Hematopoietic multipotent progenitor cell treated with erythropoietin and hydrocortisone succinate and interleukin-3 and kit ligand, for 6 days (in vitro differentiated cells): ENCODE measurements at regions not wholly inside any gene's neighbourhood (a gene's known extent, or its start where the extent isn't known, plus 50 kb on each side); places are given as distances from the start of the nearest gene placed in this dataset.
"Not testable (repeated sequence)": the region's sequence is repeated elsewhere in the genome, so short reads cannot be mapped to it uniquely, and the experiment has no call there.

ENCODE experiments used
- DNase-seq: peaks from one replicate; pipeline ENCODE4 v3.0.0-alpha.2; 2015

- no peak for DNase-seq
Measured at GRCh38 chr6:69623357-69623756, 173.5 kb downstream of the LMBRD1 start.

GRCh38 chr6:69622924-69623323, 173.9 kb downstream of the LMBRD1 start:
- DNase-seq: no peak

- no peak for DNase-seq
Measured at GRCh38 chr6:69622230-69622629, 174.6 kb downstream of the LMBRD1 start.

GRCh38 chr6:69617163-69617562, 179.6 kb downstream of the LMBRD1 start:
- DNase-seq: no peak

GRCh38 chr6:69609836-69610472, 186.9 kb downstream of the LMBRD1 start:
- DNase-seq: no peak

- DNase-seq: no peak
Measured at GRCh38 chr6:69601132-69601531, 195.7 kb downstream of the LMBRD1 start.

GRCh38 chr6:69594405-69594804, 202.4 kb downstream of the LMBRD1 start:
- DNase-seq: no peak

- no peak for DNase-seq
Measured at GRCh38 chr6:69593706-69594105, 203.1 kb downstream of the LMBRD1 start.

- DNase-seq: no peak
Measured at GRCh38 chr6:69589626-69590025, 207.2 kb downstream of the LMBRD1 start.

GRCh38 chr6:69584913-69585729, 211.7 kb downstream of the LMBRD1 start:
- DNase-seq: peak; percentile 7

GRCh38 chr6:69584536-69584912, 212.3 kb downstream of the LMBRD1 start:
- DNase-seq: no peak

- DNase-seq: no peak
Measured at GRCh38 chr6:69581581-69581980, 215.2 kb downstream of the LMBRD1 start.

- DNase-seq: no peak
Measured at GRCh38 chr6:69580706-69581105, 216.1 kb downstream of the LMBRD1 start.

- DNase-seq: no peak
Measured at GRCh38 chr6:69578361-69578890, 218.4 kb downstream of the LMBRD1 start.

GRCh38 chr6:69571234-69571633, 225.6 kb downstream of the LMBRD1 start:
- DNase-seq: no peak

GRCh38 chr6:69570106-69570505, 226.7 kb downstream of the LMBRD1 start:
- DNase-seq: no peak

GRCh38 chr6:69560597-69560996, 236.2 kb downstream of the LMBRD1 start:
- not testable (repeated sequence) for DNase-seq

GRCh38 chr6:69555088-69555638, 241.6 kb downstream of the LMBRD1 start:
- DNase-seq: no peak

GRCh38 chr6:69542494-69542893, 254.3 kb downstream of the LMBRD1 start:
- no peak for DNase-seq

GRCh38 chr6:69527921-69528476, 268.8 kb downstream of the LMBRD1 start:
- no peak for DNase-seq

- not testable (repeated sequence) for DNase-seq
Measured at GRCh38 chr6:69515480-69515879, 281.3 kb downstream of the LMBRD1 start.

- no peak for DNase-seq
Measured at GRCh38 chr6:69494595-69494994, 302.2 kb downstream of the LMBRD1 start.

- DNase-seq: no peak
Measured at GRCh38 chr6:69489970-69490369, 306.8 kb downstream of the LMBRD1 start.

GRCh38 chr6:69487688-69488087, 309.1 kb downstream of the LMBRD1 start:
- peak; percentile 11 for DNase-seq
